NCI-H146 treated with DMSO at 0.1 percent for 48 hours (cell line): ENCODE measurements at regions not wholly inside any gene's neighbourhood (a gene's known extent, or its start where the extent isn't known, plus 50 kb on each side); places are given as distances from the start of the nearest gene placed in this dataset.

Experiments
- DNase-seq: peaks from one replicate; lab custom pipeline; 2025; ENCODE audit not compliant: unreplicated experiment; lab: John Stamatoyannopoulos, UW

DNA sequence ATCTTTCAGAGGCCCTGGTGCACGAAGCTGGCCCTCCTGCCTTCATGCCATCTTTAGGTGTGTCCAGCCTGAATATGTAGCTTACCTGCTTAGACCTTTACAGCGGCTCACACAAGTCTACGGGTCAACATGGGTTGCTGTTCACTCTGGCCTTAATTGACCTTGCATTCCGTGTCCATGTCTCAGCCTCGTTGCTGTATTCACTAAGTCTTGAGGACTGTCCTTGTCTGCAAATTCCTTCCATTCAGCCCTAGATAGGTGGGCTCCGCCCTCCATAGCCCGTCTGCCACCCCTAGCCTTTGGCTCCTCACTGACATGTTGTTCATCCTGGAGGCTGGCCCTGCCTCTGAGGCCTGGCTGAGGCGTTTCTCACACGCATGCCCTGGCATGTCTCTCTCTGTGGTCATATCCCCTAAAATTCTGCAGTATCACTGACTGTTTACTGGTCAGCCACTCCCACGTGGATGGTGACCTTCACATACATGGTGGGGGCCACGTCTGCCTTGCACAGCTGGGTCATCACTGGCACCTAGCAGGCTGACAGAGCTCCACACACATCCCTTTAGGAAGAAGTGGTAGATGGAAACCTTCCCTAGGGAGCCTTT is 394.1 kb upstream of the MKI67 start:
- no peak for DNase-seq

DNA sequence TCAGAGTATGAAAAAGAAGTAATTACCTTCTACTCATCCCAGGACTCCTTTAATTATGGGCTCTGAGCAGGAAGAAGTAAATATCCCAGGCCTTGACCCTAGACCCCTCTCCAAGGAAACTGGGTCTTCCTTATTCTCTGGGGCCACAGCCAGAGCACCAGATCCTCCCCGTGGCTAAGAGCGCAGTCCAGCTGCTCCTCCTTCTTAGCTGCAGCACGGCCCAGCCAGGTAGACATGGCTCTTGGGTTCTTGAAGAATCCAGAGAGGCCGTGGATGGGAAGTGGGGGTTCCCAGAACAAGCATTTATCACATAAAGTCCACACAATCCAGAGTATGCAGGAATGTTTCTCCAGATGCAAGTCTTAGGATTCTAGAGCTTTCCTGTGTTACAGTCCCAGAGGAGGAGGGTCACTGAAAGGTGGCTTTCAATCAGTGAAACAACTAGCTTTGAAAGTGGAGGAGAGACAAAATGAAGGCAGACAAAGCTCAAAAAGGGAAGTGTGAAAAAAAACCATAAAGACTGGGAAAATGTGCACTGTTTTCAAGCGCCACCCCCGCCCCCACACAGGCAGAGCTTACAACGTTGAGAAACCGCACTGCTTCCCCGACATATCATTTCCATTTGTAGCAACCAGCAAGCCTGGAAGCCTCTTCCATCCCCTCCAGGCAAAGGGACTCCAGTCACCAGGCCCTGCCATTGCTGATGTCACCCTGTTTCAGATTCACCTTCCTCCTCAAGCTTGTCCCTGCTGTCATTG is 396.5 kb upstream of the MKI67 start:
- no peak for DNase-seq

DNA sequence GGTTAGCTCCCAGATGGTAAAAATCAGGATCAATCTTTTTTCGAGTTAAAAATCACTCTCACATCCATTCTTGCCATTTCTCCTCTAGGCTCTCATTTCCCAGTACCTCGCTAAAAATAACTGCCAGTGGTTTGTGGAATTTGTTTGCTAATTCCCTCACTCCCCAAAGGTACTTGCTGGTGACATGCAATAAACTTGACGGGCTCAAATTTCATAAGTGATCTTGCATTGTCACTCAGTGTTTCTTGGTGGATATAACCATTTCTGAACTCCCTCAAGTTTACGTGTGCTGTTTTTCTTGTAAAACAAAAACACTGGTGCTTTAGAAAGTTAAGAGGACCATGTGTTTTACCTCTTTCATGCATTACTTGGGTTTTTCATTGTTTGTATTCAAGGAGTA is 399.2 kb upstream of the MKI67 start:
- DNase-seq = no peak

DNA sequence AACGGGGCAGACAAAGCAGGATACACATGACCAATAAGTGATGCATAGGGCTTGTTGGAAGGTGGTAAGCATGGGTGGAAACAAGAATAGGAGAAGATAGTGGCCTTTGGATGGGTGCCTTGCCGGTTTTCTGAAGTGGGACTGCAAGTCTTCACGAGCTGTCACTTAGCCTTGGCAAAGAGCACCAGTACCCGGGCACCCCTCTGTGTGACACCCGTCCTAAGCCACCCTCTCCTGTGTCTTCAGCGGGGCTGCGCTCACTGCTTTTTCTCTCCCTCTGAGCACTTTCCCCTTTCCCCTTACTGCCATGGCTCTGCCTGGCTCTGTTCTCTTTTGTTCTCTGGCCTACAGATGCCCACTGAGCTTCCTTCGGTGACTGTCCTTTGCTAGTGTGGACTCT is 399.7 kb upstream of the MKI67 start:
- DNase-seq = no peak

DNA sequence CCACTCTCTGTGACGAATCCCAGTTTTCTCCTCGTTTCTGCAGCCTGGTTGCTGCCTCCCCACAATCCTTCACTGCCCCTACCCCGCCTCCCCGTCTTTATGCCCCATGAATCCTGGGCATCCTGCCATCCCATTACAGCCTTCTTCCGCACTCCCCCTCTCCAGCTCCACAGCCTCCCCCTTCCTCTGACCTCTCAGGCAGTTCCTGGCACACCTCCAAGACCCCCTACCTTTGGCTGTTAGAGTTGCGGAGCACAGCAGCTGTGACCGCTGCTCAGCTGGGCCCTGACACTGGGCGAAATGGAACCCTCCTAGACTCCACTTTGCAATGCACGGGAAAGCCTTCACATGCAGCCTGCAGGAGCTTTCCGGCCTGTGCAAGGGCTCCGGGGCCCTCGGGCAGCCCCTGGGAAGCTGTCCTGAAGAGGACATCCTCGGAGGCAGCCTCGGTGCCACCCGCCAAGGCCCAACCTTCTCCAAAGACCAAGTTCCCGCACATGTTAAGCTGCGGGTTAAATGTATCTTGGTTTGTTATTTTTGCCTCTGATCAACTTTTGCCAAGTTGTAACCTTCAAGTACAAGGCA is 400.7 kb upstream of the MKI67 start:
- DNase-seq = no peak

DNA sequence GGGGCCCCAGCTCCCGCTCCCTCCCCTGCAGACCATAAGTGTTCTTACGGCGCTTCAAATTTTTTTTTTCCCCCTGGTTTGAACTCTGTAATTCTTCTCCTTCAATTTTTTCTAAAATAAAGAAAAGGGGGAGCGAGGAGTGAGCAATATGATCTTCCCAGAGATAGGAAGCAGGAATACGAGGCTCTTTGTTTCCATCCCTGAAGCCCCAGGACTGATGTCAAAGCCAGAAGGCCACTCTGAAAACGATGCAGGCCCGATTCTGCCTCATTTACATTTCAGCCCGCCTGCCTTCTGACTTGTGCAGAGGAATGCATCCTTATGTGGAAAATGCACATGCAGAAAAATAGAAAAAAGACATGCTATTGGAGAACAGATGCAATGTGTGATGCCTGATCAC is 401.5 kb upstream of the MKI67 start:
- no peak for DNase-seq

DNA sequence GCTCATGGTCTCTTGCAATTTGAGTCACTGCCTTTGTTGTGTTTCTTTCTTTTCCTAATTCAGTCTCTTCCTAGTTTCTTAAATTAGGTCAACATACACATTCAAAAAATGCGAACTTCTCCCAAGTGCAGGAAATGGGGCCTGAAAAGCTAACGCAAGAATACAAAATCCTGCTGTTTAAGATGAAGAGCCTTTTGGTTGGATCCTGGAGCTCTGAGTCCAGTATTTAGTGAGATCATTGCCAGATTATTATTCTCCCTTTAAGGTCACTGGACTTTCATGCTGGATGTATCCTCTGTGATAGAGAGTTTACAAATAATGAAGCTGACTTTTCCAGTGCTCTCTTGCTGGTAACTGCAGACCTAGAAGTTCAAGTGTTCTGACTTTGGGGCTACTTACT is 401.9 kb upstream of the MKI67 start:
- DNase-seq = no peak

DNA sequence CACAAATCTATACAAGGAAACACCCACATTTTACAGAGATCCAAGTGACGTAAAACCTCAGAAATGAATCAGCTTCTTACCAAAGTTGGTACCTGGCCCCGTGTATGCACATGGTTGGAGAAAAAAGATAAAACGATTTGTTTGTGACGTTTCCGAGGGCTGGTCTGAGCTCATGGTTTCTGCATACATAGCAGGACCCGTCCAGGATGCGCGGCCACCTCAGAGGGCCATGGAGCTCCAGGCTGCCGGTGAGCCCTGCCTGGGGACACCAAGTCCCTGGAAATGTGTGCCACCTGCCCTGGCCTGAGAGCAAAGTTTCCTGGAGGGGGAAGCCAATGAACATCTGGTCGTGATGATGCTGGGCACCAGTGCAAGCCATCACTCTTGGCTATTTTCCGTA is 402.6 kb upstream of the MKI67 start:
- no peak for DNase-seq

DNA sequence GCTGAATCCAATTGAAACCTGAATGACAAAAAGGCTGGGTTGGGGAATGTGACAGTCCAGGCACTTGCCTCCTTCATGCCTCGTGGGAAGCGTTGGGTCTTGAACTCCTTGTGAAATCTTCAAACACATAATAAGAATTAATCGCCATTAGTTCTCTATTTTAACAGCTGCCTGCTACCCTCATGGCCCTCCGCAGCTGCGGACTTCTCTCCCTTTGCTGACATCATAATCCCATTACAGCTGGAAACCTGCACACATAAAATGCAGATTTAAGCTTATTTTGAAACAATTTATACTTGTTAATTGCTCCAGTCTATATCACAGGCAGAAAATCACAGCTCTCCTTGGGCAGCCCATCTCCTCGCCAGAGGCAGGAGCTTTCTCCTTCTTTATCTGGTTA is 403.0 kb upstream of the MKI67 start:
- no peak for DNase-seq

DNA sequence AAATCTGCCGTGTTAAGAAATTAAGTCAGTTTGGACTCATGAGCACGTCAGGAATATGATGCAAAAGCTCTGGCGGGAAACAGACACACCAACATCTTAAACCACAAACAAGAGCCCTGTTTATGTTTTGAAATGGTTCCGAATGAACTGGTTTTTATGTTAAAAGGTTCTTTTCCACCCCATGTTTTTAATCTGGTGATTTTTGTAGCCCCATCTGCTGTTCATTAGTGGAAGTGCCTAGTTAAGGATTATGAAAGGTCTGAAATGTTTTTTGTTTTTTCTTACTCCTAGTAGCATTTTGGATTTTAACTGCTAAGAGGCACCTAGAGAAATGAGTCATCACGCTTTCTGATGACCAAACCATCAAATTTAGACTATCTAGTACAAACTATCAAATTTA is 404.1 kb upstream of the MKI67 start:
- no peak for DNase-seq

DNA sequence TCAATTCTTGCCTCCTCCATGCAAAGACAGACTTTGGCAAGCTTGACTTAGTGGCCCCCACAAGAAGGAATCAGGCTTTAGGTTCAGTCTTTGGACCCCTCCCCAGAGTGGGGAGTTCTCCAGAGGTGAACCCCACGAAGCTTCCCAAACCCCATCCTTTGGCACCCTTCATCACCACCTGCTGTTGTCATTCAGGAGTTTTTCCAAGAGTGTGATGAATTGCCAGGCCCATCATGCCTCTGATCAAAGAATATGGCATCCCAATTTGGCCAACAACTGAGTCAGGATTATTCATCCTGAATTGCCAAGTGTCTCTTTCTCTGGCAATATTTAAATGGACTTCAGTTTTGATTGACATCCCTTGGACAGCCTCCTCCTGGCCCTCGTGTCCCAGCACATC is 404.7 kb upstream of the MKI67 start:
- DNase-seq = no peak

DNA sequence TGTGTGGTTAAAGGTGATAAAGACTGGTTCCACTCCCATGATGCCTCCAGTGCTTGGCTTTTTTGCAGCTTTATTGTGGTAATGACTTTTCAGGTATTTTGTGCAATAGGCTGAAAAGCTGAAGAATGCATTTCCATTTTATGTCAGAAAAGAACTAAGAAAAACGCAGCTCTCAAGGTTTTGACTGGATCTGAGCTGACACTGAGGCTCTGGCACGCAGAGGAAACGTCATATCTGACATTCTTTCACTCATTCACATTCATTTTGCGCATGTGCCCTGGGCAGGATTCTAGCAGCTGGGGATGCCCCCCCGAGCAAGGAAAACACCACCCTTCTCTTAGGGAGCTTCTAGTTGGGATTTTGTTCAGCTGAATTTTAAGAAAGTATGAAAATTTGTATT is 408.5 kb upstream of the MKI67 start:
- DNase-seq = no peak

DNA sequence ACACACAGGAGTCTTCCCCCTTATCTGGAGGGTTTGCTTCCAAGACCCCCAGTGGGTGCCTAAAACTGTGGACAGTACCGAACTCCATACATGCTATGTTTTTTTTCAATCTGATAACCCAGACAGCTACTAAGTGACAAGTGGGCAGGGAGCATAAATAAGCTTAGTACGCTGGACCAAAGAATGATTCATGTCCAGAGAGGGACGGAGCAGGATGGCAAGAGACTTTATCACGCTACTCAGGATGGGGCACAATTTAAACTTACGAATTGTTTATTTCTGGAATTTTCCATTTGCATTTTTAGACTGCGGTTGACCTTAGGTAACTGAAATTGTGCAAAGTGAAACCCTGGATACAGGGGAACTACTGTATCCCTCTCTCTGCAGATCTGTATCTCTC is 410.0 kb upstream of the MKI67 start:
- no peak for DNase-seq

DNA sequence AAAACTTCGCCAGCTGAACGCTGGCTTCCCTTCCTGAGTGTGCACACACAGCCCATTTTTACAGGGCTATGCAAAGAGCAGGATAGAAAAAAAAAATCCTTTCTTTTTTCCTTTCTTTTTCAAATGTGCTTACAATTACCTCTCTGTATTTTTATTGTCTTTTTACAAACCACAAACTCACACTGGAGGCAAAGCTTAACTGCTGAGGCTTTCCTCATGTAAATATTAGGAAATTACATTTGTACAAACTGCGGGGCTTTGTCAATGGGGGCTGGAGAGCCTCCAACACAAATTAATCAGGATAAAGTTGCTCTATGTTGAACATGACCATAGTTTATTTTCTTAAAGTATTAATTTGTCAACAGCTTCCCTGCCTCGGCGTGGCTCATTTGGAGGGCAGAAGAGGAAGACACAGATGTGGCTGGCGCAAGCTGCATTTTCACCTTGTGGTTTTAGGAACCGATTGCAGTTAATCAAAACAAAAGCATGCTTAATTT is 411.7 kb upstream of the MKI67 start:
- DNase-seq = no peak

DNA sequence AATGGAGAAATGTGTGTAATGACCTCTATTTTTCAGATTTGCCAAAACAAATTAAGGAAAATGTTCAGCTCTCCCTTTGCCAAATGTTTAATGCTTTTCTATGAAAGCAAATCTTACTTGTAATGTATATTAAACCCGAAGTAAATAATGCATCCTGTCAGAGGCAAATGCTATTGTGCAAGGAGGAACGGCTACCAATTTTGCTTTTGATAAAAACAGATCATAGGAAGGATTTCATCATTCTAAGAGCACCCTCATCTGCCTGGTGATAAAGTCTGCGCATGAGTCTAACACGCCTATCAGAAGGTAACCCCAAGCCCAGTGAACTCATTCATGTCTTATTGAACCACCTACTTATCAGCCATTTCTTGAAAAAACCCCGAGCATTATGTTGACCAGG is 412.4 kb upstream of the MKI67 start:
- DNase-seq = no peak

DNA sequence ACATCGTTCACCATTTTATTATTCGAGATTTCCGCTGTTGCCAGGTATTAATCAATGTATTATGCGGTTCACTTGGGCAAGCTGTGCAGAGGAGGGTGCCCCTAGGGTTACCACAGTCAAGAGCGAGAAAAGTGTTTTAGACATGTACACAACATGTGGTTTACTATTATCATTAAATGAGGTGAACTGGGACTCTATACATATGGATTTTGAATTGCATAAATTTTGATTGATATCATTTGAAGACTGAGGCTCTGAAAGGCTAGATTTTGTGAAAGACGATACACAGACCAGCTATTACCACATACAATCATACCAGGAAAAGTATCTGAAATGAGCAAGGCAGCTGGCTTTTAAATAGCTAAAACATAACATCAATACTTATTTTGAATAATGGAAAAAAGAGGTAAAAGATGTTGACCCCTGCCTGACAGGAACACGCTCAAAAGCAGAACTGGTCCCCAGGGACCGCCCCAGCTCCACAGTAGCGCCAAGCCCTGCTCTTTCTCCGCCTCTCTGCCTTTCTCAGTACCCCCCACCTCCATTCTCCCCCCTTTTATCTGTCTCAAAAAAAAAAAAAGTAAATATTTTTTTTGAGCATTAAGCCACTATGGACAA is 413.4 kb upstream of the MKI67 start:
- DNase-seq = no peak

DNA sequence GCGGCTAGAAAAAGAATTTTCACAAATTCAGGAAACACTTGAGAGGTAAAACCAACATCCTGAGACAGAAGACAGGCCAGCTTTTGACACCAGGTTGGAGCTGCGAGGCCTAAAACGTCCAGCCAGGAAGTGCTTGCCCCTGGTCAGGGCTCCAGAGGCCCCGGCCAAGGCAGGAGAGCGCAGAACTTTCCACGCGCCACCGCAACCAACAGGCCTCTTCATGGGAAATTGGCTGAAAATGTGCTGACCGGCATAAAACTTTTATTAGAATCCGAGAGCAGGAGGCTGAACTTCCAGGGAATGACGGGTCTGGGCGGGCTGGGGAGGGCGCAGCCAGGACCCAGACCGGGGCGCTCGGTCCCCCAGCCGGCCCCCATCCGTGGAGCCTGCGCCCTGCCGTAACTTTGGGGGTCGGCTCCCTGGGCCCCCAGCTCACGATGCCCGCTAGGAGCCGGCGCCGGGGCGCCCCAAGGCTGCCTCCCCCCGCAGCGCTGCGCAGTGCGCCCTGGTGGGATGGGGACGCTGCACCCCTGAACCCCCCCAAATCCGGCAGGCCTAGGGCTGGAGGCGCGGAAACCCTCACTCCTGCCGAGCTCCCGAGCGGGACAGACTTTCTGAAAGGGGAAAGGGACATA is 414.0 kb upstream of the MKI67 start:
- no peak for DNase-seq

DNA sequence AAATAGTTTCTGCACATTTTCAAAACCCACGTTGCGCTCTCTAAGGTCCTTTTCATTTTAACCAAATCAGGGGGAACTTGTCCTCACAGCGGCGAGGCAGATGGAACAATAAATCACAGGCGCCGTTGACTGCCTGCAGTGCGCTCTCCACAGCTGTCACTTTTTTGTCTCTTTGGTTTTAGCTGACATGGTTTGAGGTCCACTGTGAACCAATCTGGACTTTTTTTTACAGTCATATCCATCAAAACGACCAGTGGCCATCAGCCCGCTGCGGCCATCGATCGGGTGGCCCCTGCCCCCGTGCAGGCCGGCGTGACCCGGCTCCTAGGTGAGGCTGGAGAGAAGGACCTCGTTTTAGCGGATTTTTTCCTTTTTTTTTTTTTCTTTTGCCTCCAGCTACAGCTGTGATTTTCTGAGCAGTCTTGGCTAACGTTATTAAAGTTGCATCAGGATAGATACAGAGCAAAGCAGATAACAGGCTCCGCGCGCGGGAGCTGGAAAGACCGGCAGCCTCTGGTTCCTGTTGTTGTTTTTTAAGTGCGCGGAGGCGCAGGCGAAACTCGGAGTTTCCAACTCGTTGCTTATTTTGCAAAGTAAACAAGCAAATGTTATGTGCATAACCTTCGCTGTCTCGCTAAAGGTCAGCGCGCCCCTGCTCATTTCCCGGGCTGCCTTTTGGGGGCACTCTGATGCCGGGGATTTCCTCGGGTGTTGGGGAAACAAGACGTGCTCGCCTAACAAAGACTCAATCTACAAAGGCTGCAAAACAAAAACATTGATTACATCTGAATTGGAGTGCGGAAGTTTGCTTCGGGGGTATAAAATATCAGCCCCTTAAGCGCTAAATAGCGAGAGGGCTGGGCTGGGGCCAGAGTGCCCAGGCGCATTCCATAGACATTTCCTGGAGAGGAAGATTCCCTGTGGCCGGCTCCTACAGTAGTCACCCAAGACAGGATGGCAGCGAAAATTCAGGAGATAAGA is 414.8 kb upstream of the MKI67 start:
- no peak for DNase-seq

DNA sequence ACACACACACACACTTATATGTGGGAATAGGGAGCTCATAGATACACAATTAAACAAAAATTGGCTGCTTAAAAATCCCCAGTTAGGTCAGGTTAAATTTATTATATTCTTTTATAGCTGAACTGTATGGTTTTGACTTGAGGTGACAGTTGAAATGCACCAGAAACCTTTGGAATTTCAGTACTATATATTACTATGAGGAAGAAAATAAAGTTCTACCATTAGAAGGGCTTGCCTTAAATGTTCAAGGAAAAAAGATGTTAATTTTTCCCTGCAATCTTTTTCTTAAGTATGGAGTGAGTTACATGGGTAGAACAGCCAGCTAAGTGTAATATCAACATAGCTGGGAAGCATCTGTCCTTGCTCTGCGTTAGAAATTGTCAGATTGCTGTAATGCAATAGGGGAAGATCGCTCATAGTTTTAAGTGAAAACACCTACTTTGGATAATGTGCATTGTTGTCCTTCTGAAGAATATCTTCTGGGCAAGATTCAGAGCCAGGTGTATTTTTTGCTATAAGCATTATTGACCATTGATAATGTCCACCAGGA is 415.8 kb upstream of the MKI67 start:
- no peak for DNase-seq

DNA sequence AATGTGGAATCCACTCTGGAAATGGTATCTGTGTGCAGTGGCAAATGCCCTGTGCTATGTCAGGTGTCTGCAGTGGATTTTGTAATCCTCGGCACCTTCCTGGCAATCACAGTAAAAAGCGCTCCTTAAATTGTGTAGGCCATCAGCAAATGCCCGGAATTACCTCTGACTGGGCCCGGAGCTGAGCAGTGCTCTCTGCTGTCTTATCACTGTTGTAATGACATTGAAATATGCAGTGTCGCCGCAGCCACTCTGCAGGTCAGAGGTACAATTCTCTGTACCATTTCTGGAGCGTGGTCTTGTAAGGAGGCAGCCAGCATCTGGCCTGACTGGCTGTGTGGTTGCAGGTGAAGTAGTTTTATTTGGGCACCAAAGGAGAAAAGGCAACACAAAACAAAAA is 416.4 kb upstream of the MKI67 start:
- no peak for DNase-seq
